Superior temporal gyrus (tissue), 1 donor: ENCODE measurements at regions not wholly inside any gene's neighbourhood (a gene's known extent, or its start where the extent isn't known, plus 50 kb on each side); places are given as distances from the start of the nearest gene placed in this dataset.

Experiments
- DNase-seq: peaks from one replicate; pipeline ENCODE4 v3.0.0-alpha.2; 2016; ENCODE audit errors: extremely low spot score

DNA sequence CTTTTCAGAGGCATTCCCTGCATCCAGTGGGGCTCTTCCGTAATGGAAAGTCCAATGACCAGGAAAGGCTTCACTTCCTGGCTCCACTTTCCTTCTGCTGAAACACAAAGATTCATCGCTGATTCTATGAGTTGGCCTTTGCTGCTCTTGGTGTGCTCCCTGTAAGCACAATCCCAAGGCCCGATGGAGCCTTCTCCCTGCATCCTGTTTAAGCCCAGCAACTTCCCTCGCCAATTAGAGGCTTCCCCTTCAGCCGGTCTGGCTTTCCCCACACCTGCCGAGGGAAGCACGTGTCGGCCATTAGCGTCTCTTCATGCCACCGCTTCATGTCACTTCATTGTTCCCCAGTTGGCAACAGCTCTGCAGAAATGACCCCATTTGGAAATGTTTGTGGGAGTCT, 693.9 kb downstream of the MED13L start:
- no peak for DNase-seq

DNA sequence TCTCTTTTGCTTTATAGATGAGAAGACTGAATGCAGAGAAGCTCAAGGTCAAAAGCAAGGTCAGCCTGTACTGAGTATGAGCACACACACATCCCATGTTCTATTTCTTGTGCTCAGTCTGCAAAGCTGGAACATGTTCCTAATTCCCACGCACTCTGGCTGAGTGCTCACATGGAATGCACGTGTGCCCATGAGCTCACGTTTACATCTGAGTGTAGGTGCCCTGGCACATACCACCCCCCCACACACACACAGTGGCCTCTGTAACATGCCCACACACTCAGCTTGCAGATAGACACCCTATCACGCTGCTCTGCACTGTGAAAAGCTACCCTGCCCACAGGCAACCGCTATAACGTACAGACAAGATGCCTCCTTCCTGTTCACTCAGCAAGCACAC, 700.1 kb downstream of the MED13L start:
- no peak for DNase-seq

DNA sequence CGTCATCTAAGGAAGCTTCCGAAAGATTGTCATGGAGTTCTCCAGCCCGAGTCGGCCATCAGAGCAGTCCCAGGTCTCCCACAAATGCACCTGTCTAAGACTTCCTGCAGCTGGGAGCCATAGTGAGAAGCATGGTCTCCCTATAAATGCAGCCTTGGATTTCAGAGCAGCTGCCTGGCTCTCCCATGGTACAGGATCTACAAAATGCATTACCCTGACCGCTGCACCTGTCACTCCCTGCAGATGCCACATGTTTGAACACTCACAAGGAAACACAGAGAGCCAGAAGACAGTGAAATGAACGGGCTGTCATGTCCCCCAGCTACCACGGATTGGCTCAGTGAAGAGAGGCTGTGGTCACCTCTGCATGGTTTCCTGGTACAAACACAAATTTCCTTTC, 702.7 kb downstream of the MED13L start:
- DNase-seq, result no peak

DNA sequence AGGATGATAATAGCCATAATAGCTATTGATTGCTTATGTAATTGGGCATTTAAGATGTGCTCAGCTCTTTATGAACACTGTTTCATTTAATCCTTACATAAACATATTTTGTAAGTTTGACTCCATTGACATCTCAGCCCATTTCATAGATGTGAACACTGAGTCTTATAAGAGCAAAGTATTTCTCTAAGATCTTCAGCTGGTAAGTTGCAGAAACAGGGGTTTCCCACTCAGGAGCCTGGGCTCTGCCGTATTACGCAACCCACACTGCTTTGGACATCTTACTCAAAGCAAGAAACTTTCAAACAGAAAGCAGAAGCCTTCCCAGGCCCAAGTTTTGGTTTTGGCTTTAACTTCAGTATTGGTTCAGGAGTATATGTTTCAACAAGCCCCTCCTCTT, 705.1 kb downstream of the MED13L start:
- DNase-seq, result no peak

DNA sequence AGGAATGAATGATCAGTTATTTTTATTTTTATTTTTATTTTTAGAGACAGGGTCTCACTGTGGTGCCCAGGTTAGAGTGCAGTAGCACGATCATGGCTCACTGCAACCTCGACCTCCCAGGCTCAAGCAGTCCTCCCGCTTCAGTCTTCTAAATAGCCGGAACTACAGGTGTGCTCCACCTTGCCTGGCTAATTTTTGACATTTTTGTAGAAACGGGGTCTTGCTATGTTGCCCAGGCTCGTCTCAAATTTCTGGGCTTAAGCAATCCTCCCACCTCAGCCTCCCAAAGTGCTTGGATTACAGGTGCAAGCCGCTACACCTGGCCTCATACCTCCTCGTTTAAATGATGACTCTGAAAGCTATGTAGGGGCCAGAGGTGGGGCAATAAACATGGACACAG, 706.0 kb downstream of the MED13L start:
- DNase-seq, result no peak

DNA sequence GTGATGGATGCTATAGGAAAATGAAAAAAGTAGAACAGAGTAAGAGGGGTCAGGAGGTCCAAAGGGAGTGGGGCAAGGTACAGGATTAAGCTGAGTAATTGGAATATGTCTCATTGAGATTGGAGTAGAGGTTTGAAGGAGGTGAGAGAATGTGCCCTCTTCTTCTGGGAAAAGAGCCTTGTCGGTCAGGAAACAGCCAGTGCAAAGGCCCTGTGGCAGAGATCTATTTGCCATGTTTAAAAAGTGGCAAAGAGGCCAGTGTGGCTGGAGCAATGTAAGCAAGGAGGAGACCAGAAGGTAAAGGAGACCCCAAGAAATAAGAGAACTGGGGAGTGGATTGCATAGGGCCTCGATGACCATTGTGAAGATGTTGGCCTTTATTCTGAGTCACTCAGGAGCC, 706.5 kb downstream of the MED13L start:
- no peak for DNase-seq

DNA sequence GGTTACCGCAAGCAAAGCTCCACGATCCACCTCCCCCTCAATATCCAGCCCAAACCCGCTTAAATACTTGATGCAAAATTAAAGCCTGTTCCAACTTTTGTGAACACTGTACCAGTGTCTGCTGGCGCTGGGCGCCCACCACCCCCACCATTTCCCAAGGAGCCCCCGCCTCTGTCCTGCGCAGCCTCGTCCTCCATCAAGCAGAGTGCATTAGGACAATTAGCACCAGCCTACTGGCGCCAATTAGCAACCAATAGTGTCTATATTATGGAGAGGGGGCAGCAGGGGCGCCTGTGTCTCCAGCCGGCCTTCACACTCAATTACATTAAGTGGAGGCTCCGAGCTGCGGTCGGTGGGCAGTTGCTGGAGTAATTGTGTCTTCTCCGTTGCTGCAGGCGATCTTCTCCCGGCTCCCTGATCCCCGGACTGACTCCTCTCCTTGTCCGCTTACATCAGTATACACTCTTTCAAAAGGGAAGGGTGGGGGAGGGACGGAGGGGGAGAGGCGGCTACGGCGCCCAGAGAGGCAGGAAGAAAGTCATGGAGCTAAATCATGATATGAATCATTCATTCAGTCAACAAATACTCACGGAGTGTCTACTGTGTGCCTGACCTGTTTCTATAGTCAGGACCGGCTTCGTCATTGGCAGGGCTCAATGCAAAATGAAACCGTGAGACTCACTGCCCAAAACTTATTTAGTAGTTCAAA, 707.3 kb downstream of the MED13L start:
- DNase-seq, result no peak

DNA sequence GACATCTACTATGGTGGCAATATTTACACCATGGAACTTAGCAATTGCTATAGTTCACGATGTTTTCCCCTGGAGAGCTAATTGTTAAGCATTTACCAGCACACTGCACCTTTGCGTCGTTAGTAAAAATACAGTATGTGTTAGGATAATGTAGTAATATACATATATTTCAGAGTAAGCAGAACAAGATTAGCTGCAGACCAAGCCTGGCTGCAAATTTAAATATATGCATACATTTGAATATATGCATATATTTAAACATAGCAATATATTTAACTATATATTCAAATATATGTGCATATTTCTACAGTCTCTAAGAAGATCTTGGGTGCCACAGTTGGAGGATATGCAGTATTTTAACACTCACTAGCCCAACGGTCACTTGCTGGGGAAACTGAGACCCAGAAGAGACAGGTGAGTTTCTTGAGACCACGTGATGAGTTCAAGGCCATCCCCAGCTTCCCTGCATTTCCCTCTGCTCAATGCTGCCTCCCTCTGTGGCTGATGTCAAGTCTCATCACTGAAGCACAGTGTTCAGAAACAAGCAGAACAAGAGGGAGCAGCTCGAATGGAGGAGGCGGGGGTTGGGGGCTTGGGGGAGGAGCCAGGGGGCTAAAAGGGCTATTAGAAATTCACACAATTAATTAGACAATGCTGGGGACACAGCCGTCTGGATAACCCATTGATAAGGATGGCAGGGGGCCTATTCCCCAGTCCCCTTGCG, 708.0 kb downstream of the MED13L start:
- peak; percentile 46 for DNase-seq

DNA sequence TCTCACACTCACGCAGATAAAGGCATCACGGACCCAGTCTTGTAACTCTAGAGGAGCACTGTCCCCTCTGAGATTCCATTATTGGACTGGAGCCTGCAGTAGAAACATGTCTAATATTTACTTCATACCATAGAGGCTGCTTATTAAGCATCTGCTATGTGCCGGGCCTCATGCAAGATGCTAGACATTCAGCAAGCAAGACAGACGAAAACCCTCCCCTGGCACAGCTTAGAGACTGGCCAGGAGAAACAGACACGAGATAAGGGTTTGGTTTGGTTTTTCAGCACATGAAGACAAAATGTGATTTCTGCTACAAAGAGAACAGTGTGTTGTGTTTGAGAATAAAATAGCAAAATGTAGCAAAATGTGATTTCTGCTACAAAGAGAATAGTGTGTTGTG, 719.2 kb downstream of the MED13L start:
- DNase-seq, result no peak

DNA sequence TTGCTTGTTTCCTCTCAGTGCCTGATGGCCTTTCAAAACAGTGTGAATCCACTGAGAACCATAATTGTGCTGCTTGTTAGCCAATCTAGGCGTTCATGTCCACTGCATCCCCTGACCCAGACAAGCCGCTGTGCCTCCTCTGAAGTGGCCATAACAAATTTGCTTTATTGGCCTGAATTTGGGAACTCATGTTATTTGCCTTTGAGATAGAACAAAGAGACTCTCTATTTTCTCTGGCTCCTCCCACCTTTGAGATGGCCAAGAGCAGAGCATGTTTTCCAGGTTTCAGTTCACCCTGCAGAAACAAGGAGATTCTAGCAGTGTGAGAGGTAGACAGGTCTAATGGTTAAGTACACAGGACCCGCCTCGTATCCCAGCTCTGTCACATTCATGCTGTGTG, 723.9 kb downstream of the MED13L start:
- DNase-seq, result no peak

DNA sequence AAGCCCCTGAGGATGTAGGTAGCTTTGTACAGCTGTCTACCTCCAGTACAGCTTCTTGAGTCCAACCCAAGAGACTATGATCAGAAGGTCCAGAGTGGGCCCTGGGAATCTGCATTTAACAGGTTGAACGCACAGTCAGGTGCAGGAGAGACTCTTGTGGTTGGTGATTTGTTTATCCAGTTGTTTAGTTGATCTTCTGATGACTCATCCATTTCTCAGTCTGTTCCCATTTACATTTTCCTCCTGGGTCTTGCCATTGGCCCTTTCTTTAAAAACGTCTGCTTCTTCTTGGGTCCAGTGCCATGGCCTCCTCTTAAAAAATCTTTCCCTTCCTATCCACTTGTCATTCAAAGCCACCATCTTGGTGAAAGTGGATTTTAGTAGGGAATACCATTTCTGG, 734.2 kb downstream of the MED13L start:
- DNase-seq, result no peak

DNA sequence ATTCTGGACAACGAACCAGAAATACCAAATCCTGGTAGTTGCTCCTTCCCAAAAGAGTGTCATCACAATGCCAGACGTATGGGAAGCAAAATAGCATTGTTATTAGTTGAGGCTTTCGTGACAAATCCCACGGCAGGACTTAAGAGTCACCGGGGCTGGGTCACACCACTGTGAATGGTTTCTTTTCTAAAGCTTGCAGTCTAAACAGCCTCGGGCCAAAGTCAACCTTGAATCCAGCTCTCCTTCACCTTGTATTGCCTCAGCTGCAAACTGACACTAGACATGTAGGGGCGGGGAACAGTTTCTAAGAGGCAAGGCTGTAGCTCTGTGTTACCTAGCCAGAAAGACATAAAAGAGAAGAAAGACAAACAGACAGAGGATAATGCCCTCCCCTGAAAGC, 734.8 kb downstream of the MED13L start:
- DNase-seq, result no peak

DNA sequence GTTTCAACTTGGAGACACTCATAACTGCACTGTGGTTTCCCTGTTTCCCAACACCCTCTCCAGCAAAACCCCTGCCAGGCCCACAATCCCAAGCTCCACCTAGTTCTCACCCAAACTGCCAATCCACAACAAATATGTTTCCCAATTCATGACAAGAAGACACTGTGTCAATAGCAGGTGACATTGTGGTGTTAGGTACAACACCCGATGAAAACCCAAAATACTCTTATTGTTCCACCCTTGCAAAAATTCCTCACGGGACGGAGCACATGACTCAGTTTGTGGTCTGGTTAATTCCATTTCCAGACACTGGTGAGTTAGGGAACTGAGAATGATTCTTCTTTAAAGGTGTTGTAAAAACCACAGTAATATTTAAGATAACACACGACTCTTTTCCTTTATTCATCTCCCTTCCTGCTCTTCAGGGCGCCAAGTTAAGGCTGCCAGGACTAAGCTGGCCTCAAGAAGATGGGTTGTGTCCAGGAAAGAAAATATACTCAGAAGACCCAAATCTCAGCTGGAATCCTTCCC, 735.5 kb downstream of the MED13L start:
- DNase-seq, result no peak

DNA sequence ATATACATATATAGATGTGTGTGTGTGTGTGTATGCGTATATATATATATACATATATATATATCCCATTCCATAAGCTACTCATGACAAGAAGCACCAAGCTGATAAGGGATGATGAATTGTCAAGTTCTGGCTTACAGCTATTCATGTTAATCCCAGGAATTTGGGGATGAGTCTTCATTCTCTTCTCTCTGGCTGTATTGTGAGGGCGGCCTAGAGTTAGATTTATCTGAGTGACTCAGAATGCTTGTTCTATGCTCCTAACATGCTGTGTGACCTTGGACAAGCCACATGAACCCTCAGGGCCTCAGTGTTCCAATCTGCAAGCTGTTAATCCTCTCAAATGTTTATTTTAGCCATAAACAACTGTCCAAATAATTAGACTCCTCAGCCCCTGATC, 749.0 kb downstream of the MED13L start:
- DNase-seq, result no peak

DNA sequence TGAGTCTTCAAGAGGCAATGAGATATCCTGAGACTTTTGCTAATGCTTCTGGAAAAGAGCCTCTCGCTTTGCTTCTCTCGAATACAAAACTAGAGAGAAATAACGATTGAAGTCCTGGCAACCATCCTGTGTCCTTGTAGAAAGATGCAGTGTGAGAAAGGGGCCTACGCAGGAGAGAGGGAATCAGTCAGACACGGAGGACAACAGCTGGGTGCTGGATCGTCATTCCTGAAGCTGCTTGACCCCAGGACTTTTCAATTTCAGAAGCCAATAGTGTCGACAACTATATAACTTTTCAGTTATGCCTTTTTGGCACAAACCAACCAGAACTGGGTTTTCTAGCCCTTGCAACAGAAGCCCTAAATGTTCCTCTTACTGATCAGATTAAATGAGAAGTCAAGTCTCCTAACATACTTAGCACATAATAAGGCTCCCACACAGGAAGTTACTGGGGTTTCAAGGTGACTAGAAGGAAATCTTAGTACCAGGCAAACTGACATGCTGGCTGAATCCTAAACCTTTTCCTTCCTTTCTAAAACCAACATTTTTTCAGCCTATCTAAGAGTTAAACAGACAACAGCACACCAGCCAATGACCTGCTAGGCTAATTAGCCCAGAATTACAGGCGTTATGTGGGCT, 755.6 kb downstream of the MED13L start:
- DNase-seq, result no peak

DNA sequence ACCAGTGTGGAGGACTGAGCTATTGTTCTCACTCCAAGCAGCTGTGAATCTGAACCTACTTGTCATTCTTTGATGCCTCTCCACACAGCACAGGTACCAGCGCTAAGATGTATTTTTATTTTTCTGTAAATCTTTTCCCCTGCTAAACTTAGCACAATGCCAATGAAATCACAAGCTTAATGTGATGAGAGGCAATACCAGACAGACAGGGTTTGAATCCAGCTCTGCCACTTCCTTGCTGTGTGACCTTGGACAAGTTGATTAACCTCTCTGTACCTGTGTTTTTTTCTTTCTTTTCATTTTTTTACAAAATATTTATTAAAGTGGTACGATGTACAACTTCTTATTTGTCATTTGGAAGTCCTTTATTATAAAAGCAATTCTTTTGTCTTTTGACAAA, 757.6 kb downstream of the MED13L start:
- DNase-seq, result no peak

DNA sequence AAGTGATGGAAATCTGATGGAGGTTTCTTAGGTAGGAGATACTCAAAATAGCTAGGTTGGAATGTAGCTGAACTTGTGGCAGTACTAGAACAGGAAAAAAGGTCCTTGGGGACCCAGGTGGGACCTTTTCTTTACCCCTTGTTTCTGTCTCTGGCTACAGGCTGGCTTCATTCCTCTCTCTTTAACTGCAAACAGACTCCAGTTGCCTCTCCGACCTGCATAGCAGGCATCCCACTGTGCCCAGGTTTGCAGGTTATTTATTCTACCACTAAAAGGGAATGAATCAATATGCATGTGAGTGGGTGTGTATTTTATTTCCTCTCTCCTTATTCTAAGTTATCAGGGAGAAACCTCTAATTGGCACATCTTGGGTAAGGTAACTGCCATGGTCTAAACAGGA, 758.1 kb downstream of the MED13L start:
- no peak for DNase-seq

DNA sequence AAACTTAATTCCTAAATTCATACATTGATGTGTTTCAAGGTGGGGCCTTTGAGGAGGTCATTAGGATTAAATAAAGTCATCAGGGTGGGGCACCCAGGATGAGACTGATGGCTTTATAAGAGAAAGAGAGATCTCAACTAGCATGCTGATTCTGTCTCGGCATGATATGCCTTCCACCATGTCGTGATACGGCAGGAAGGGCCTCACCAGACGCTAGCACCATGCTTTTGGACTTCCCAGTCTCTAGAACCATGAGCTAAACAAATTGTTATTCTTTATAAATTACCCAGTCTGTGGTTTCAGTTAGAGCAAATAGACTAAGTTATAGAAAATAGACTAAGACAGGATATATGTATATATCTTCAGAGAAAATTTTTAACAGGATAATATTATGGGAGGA, 759.6 kb downstream of the MED13L start:
- no peak for DNase-seq

DNA sequence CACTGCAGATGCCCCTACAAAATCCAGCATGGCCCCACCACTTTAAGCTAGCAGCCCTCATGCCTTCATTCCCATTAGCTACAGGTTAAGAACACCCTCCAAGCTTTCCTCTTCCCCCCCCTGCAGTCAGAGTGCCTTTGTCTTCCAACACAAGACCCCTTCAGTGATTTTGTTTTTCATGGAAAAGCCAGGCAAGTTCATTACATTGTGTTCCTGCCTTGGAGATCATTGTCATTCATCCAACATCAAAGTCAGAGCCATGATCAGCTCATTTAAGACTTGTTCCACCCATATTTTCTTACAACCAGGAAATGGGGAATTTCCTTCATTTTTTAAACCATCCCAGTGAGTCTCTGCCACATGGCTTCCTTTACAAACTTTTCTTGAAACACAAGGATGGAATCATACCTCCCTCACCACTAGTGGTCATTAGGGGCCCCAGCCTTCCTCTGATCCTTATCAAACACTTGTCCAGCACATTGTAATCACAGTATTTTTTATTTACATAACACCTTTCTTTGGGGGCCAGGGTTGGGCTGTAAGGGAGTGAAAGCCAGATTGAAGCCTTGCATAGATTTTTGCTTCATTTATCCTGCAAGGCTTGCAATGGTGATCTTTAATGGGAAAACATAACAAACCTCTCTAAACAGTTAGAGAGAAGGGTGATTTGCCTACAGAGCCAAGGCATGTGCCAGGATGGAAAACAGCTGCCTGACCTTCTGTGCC, 765.3 kb downstream of the MED13L start:
- DNase-seq, result no peak

DNA sequence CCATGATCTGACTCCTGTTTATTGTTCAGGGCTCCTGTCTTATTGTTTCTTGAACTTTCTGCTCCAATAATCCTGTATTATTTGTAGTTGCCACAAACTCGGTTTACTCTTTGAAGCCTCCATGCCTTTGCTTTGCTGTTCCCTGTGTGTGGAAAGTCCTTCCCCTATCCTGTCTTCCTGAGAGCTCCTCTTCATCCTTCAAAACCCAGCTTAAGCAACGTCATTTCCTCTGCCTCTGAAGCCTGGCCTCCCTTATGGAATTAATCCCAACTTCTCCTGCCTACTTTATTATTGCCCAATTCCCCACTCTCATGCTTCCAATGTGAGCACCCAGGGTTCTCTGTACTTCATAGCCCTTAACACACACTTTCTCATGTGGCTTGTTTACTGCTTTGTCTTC, 766.2 kb downstream of the MED13L start:
- DNase-seq, result no peak

DNA sequence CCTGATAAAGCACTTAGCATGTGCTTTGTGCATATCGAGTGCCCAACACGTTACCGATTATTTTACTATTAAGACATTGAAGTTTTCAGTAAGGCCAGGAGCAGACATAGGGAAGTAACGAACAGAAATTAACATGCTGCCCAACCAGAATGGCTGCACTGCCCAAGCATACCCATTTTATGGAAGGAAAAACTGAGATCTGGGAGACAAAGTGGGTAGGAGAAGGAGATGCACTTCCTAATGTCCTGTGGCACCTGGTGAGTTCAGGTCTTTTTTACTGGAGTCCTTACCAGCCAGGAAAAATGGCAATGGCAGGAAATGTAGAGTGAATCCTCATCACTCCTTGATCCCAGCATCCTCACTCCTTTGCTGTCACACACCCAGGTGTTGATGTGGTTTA, 768.5 kb downstream of the MED13L start:
- DNase-seq, result no peak
